ENCODE measurements at regions not wholly inside any gene's neighbourhood (a gene's known extent, or its start where the extent isn't known, plus 50 kb on each side); places are given as distances from the start of the nearest gene placed in this dataset.

- DNase-seq (ENCODE audit: extremely low read depth in 1 of 11, low read depth in 9 of 11, low spot score in 4 of 11), result no peak
Observed at GRCh38 chr2:128623776-128624761, 305.4 kb upstream of the HS6ST1 start.

GRCh38 chr2:128624956-128625355 lies 306.3 kb upstream of the HS6ST1 start:
- DNase-seq (ENCODE audit: extremely low read depth in 1 of 11, low read depth in 9 of 11, low spot score in 4 of 11), result no peak

GRCh38 chr2:128625421-128625820 lies 306.8 kb upstream of the HS6ST1 start:
- DNase-seq (ENCODE audit: extremely low read depth in 1 of 11, low read depth in 9 of 11, low spot score in 4 of 11), result no peak

- DNase-seq (ENCODE audit: extremely low read depth in 1 of 11, low read depth in 9 of 11, low spot score in 4 of 11), result no peak
Observed at GRCh38 chr2:128625963-128626759, 307.5 kb upstream of the HS6ST1 start.

- no peak for DNase-seq (ENCODE audit: extremely low read depth in 1 of 11, low read depth in 9 of 11, low spot score in 4 of 11)
Observed at GRCh38 chr2:128626760-128627511, 308.3 kb upstream of the HS6ST1 start.

GRCh38 chr2:128628206-128628605 lies 309.5 kb upstream of the HS6ST1 start:
- DNase-seq (ENCODE audit: extremely low read depth in 1 of 11, low read depth in 9 of 11, low spot score in 4 of 11), result no peak

GRCh38 chr2:128628996-128629395 lies 310.3 kb upstream of the HS6ST1 start:
- DNase-seq (ENCODE audit: extremely low read depth in 1 of 11, low read depth in 9 of 11, low spot score in 4 of 11), result no peak

- DNase-seq (ENCODE audit: extremely low read depth in 1 of 11, low read depth in 9 of 11, low spot score in 4 of 11), result no peak
Observed at GRCh38 chr2:128630974-128631697, 312.5 kb upstream of the HS6ST1 start.

- no peak for DNase-seq (ENCODE audit: extremely low read depth in 1 of 11, low read depth in 9 of 11, low spot score in 4 of 11)
Observed at GRCh38 chr2:128631698-128632500, 313.2 kb upstream of the HS6ST1 start.

GRCh38 chr2:128632501-128632800 lies 313.8 kb upstream of the HS6ST1 start:
- DNase-seq (ENCODE audit: extremely low read depth in 1 of 11, low read depth in 9 of 11, low spot score in 4 of 11), result no peak

GRCh38 chr2:128633501-128633900 lies 314.8 kb upstream of the HS6ST1 start:
- DNase-seq (ENCODE audit: extremely low read depth in 1 of 11, low read depth in 9 of 11, low spot score in 4 of 11), result no peak

- DNase-seq (ENCODE audit: extremely low read depth in 1 of 11, low read depth in 9 of 11, low spot score in 4 of 11), result no peak
Observed at GRCh38 chr2:128635361-128635900, 316.8 kb upstream of the HS6ST1 start.

GRCh38 chr2:128636802-128637147 lies 318.1 kb upstream of the HS6ST1 start:
- no peak for DNase-seq (ENCODE audit: extremely low read depth in 1 of 11, low read depth in 9 of 11, low spot score in 4 of 11)

GRCh38 chr2:128637481-128638155 lies 318.9 kb upstream of the HS6ST1 start:
- DNase-seq (ENCODE audit: extremely low read depth in 1 of 11, low read depth in 9 of 11, low spot score in 4 of 11), result no peak

GRCh38 chr2:128638341-128639119 lies 319.9 kb upstream of the HS6ST1 start:
- DNase-seq (ENCODE audit: extremely low read depth in 1 of 11, low read depth in 9 of 11, low spot score in 4 of 11), result peak in 9 of 11 donors; percentile 22 to 64 (median 39)

- no peak for DNase-seq (ENCODE audit: extremely low read depth in 1 of 11, low read depth in 9 of 11, low spot score in 4 of 11)
Observed at GRCh38 chr2:128639120-128639477, 320.4 kb upstream of the HS6ST1 start.

- no peak for DNase-seq (ENCODE audit: extremely low read depth in 1 of 11, low read depth in 9 of 11, low spot score in 4 of 11)
Observed at GRCh38 chr2:128639693-128640092, 321.0 kb upstream of the HS6ST1 start.
